G401.6 (cell line): ENCODE measurements at regions not wholly inside any gene's neighbourhood (a gene's known extent, or its start where the extent isn't known, plus 50 kb on each side); places are given as distances from the start of the nearest gene placed in this dataset.
A peak's percentile ranks its signal among the peaks of the same experiment; 100 is the strongest.

Experiments used
- FAIRE-seq: peaks from 2 replicates; lab custom pipeline; 2012; peaks lifted over from hg19 to GRCh38; lab: Jason Lieb, UNC

- no peak for FAIRE-seq
These were observed 51.2 kb upstream of the ABCC4 start for GRCh38 chr13:95352486-95352885.

GRCh38 chr13:95354156-95354555, 52.9 kb upstream of the ABCC4 start:
- FAIRE-seq = no peak

DNA sequence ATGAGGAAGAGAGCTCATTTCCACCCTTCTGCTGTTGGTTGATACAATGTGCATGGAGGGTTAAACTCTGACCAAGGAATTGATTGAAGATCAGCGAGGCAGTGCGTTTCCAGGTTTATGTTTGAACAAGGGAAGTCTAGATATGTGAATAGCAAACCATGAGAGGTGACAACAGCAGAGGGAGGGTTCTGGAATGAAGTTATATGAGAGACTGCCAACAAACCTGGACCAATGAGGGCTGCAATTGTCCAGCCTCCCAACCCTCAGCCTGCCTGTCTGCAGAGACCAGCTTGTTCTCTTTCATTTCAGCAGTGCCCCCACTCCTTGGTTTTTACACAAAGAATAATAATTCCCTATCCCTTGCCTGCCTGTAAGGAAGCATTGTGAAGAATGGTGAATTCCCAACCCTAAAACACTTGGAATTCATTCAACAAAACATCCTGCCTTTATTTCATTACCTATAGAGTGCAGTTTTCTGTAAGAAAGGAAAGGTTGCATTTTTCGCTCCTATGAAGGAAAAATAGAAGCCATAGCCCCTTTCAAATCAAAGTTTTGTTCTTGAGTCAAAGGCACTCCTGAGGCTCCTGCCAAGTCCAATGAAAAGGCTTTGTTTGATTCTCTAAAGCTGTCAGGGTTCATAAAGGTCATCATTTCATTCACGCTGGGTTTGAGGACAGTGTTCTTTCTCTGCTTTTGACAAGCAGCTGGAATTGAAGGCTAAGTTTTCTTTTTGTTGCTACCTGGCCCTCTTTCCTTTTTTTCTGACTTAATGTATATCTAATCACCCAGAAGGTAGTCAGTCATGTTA, 53.6 kb upstream of the ABCC4 start:
- FAIRE-seq = no peak

DNA sequence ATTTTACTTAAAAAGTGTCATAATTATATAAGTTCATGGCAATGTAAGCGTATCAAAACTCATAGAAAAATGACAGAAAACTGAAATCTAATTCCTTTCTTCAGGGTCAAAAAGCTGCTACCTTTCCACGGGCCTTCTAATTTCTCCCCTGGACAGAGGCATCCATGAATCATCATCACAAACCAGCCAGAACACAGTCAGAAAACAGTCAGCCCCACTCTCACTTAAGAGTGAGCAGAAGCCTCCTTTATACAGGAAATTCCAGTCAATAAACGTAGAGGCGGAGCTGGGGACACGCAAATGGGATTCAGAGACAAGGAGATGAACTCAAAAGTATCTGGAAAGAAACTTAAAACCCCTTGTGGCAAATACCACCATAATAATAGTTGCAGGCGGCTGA, 54.2 kb upstream of the ABCC4 start:
- FAIRE-seq = no peak

GRCh38 chr13:95356916-95357315, 55.7 kb upstream of the ABCC4 start:
- FAIRE-seq = no peak

DNA sequence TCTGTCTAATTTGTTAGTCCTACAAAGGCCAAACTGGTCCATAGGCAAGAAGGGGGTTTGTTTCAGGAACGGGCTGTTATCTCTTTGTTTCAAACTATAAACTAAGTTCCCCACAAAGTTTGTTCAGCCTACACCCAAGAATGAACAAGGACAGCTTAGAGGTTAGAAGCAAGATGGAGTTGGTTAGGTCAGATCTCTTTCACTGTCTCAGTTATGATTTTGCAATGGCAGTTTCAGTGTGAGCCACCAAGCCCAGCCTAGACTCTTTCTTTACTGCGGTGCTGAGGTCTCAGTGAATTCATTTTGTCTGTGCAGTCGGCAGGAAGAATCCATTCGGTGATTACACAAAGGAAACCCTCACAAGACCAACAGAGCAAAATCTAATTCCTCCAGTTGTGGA, 56.6 kb upstream of the ABCC4 start:
- no peak for FAIRE-seq

DNA sequence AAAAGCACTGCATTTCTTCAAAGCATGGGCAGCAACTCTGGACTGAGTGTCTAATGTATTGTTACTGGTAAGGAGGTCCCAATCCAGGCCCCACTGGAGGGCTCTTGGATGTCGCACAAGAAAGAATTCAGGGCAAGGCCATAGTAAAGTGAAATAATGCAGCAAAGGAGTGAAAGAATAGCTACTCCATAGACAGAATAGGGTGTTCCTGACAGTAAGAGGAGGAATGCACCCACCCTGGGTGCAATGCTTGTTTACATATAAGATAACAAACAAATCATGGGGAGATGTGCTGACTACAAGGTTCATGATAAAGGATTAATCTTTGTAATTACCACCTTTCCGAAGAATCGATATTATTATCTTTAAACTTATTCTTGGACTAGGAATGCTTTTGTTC, 58.8 kb upstream of the ABCC4 start:
- FAIRE-seq = no peak

DNA sequence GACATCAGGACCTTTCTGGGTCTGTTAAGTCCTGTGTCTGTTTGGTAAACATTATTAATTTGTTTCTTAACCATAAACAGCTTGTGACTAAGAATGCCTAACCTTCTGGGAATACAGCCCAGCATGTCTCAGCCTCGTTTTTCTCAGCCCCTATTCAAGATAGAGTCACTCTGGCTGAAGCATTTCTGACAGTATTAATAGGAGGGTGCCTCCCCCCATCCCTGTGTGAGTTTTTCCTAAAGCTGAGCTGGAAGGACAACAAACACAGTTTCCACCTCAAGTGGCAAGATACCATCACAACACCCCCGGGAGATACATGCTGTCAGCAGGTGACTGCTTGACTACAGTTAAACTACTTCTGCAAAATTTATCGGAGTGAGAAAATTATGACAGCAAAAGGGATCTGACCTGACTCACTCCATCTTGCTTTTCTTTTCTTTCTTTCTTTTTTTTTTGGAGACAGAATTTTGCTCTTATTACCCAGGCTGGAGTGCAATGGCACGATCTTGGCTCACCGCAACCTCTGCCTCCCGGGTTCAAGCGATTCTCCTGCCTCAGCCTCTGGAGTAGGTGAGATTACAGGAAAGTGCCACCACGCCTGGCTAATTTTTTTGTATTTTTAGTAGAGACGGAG, 59.3 kb upstream of the ABCC4 start:
- no peak for FAIRE-seq

GRCh38 chr13:95361686-95362085, 60.4 kb upstream of the ABCC4 start:
- FAIRE-seq = no peak

DNA sequence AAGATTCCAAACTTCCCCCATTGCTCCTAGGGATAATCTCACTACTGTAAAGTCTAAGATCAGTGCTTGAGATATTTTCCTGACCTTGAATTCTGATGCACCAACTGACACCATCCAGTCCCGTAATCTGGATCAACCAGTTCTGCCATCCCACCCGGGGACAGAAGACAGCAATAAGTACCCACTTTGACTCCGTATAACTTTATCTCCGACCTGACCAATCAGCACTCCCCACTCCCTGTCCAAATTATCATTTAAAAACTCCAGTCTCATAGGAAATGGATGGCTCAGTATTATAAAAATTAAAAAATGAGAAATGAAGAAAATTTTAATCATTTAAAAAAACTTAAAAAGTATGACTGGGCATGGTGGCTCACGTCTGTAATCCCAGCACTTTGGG, 61.4 kb upstream of the ABCC4 start:
- FAIRE-seq = no peak

GRCh38 chr13:95367309-95367843, 66.1 kb upstream of the ABCC4 start:
- no peak for FAIRE-seq

DNA sequence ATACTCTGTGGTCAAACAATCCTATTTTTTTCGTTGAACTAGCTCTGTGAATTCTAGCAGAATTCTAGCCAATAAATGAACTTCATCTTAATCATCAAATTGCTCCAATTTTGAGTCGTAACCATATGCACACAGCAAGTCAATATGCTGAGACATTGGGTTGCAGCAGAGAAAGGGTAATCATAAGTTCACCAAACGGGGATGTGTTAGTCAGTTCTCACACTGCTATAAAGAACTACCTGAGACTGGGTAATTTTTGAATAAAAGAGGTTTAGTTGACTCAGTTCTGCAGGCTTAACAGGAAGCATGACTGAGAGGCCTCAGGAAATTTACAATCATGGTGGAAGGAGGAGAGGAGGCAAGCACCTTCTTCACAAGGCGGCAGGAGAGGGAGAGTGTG, 67.7 kb upstream of the ABCC4 start:
- FAIRE-seq = no peak

GRCh38 chr13:95375706-95376105, 74.5 kb upstream of the ABCC4 start:
- no peak for FAIRE-seq

DNA sequence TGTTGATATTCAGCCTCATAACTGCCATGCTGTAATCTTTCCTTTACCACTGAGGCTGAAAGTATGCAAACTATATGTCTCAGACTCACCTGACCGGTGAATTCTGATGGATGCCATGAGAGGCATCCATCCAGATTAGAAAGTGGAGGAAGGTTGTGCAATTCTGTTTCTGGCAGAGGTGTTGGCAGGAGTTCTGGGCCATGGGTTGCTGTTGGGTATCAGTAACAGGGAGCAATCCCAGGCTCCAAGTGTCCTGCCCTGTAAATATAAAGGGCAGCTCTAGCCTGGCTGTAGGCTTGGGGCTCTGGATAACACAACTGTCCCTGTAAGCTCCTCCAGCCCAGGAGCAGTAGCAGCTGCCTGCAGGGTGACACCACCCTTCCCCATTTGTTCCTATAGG, 77.4 kb upstream of the ABCC4 start:
- no peak for FAIRE-seq

GRCh38 chr13:95380468-95381211, 79.4 kb upstream of the ABCC4 start:
- FAIRE-seq = peak; percentile 88

DNA sequence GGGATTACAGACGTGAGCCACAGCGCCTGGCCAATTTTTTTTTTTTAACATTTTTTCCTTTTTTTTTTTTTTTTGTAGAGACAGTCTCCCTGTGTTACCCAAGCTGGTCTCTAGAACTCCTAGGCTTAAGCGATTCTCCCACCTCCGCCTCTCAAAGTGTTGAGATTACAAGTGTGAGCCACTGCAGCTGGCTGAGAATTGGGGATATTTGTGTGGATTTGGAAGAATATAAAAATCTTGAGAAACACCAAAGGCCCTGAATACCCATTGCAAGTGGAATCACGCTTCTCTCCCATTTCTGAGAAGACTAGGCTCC, 79.9 kb upstream of the ABCC4 start:
- no peak for FAIRE-seq

GRCh38 chr13:95382411-95382810, 81.2 kb upstream of the ABCC4 start:
- no peak for FAIRE-seq

DNA sequence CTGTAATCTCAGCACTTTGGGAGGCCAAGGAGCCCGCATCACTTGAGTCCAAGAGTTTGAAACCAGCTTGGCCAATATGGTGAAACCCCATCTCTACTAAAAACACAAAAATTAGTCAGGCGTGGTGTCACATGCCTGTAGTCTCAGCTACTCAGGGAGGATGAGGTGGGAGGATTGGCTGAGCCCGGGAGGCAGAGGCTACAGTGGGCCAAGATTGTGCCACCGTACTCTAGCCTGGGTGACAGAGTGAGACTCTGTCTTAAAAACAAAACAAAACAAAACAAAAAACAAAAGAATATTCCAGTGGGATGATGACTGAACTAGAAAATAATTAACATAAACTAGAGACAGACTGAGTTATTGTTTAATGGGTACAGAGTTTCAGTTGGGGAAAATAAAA, 81.7 kb upstream of the ABCC4 start:
- FAIRE-seq = no peak

- no peak for FAIRE-seq
These were observed 84.1 kb upstream of the ABCC4 start for GRCh38 chr13:95385373-95385772.

GRCh38 chr13:95385798-95386197, 84.5 kb upstream of the ABCC4 start:
- FAIRE-seq = no peak

- FAIRE-seq = no peak
These were observed 85.1 kb upstream of the ABCC4 start for GRCh38 chr13:95386370-95386769.

DNA sequence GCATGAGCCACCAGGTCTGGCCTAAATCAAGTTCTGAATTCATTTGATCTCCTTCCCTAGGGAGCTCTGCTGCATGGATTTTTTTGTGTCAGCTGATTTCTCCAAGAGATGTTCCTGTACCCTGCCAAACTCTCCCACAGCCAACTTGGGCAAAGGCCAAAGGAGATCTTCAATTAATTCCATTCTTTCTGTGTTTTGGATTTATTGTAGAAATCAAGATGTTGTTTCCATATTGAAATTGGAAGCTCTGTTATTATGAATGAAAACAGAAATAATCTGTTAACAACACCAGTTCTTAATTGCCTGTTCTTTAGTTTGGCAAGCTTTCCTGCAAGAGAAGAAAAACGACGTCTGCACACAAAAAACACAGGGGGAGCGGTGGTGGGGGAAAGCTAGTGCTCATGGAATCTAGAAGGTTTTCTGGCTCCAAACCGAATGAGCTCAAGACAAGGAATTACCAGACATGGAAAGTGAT, 86.5 kb upstream of the ABCC4 start:
- FAIRE-seq = no peak

DNA sequence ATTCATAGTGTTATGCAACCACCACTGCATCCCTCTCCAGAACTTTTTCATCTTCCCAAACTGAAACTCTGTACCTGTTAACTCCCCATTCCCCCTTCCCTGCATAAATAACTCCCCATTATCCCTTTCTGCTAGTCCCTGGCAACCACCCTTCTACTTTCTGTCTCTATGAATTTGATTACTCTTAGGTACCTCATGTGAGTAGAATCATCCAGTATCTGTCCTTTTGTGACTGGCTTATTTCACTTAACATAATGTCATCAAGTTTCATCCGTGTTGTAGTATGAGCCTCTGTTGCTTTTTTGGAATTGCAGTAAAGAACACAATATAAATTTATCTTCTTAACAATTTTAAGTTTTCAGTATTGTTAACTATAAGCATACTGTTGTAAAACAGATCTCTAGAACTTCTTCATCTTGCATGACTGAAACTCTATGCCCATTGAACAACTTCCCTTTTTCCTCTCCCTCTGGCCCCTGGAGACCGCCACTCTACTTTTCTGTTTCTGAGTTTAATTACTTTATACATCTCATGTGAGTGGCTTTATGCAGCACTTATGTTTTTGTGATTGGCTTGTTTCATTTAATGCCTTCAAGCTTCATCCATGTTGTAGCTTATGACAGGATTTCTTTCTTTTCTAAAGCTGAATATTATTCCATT, 87.3 kb upstream of the ABCC4 start:
- no peak for FAIRE-seq
